GM04503 (cell line): ENCODE measurements at regions not wholly inside any gene's neighbourhood (a gene's known extent, or its start where the extent isn't known, plus 50 kb on each side); places are given as distances from the start of the nearest gene placed in this dataset.
"Not testable (repeated sequence)": the region's sequence is repeated elsewhere in the genome, so short reads cannot be mapped to it uniquely, and the experiment has no call there.

Source experiments
- DNase-seq: peaks from one replicate; pipeline ENCODE4 v3.0.0-alpha.2; 2012; ENCODE audit warnings: low read depth

- no peak for DNase-seq
Observed at GRCh38 chr1:30562559-30562958, 160.8 kb downstream of the MATN1 start.

GRCh38 chr1:30551603-30552002, 171.8 kb downstream of the MATN1 start:
- DNase-seq: no peak

- DNase-seq: no peak
Observed at GRCh38 chr1:30550365-30551220, 172.8 kb downstream of the MATN1 start.

GRCh38 chr1:30549872-30550271, 173.5 kb downstream of the MATN1 start:
- not testable (repeated sequence) for DNase-seq

- DNase-seq: no peak
Observed at GRCh38 chr1:30548294-30548693, 175.1 kb downstream of the MATN1 start.

- DNase-seq: not testable (repeated sequence)
Observed at GRCh38 chr1:30547326-30547725, 176.1 kb downstream of the MATN1 start.

DNA sequence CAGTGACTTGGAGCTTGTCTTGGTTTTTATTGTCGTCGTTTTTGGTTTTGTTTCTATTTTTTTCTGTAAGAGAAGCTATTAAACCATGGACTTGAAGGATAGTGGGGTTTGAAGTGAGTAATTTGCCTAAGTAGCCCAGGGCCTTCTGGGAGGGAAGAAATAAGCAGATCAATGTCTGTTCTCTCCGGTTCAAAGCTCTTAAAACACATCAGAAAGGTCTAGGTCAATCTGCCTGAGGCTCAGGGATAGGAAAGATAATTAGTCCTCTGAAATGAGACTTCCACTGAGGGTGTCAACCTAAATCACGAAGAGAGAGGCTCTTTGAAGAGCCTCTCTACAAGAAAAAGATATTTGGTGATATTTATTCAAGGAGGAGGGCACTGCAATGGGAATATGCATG, 178.0 kb downstream of the MATN1 start:
- no peak for DNase-seq

GRCh38 chr1:30541721-30542485, 181.5 kb downstream of the MATN1 start:
- DNase-seq: no peak

- DNase-seq: no peak
Observed at GRCh38 chr1:30540611-30541192, 182.7 kb downstream of the MATN1 start.

- no peak for DNase-seq
Observed at GRCh38 chr1:30539884-30540283, 183.5 kb downstream of the MATN1 start.

DNA sequence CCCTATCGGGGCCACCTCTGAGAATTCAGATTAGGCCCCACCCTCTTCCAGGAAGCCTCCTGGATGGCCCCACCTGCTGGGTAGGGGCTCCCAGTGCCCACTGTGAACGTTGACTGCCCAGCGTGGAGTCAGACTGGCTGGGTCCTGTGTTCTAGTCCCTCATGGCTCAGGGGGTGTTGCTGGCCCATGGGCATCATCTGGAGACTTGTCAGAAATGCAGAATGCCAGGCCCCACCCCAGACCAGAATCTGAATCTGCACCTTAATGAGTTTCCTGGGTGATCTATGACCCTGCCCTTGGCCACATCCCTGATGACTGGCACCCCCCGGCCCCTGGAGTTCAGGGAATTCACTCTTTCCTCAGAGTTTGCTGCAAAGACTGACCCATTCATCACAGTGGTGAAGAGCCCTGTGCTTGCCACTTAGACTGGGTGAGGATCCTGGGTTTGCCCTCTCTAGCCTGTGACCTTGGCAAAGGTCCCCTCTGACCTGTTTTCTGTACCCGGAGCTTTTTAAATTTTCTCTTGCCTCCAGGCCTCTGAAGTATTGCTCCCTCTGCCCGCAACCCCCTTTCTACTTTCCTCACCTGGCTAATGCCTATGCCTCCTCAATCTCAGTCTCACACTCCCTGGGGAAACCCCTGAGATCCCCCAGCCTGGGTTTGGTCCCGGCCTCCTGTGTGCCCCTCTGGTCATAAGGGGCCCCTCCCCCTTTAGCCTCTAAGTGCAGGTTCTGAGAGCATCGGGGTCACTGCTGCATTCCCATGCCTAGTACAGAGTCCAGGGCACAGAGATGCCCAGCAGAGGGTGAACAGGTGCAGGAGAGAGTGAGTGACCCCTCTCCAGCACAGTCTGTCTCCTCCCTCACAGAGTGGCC, 184.2 kb downstream of the MATN1 start:
- DNase-seq: no peak

- DNase-seq: no peak
Observed at GRCh38 chr1:30538226-30538992, 185.0 kb downstream of the MATN1 start.

DNA sequence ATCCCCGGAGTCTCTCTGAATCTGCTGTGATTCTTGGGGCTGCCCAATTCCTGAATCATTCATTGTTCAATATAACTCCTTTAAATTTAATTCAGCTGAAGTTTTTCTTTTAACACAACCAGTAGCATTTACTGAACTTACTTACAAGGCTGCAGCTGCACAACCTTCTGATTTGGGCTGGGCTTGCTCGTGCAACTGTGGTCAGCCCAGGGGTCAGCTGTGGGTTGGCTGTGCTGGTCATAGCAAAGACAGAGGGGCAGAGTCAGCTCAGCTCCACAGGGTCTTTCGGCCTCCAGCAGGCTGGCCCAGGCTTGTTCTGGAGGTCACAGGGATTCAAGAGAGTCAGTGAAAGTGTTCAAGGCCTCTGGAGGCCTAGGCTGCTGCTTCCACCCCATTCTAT, 186.1 kb downstream of the MATN1 start:
- DNase-seq: no peak

- no peak for DNase-seq
Observed at GRCh38 chr1:30536530-30536929, 186.9 kb downstream of the MATN1 start.

- DNase-seq: no peak
Observed at GRCh38 chr1:30535595-30536325, 187.6 kb downstream of the MATN1 start.

DNA sequence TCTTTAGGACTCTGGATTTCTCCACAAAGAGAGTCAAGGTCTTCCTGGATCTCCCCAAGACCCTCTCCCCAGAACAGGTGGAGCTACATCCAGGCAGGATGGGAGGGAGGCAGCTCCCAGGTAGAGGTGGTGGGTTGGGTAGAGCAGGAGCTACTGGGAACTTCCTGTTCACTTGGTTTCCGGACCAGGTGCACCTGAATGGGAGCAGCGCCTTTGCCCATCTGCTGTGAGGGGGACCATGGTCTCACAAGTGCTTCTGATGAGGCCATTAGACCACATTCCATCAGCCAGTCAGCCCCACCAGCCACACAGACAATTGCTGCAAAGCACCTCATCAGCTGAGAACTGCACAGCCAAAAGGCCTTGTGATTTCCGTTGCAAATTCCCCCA, 188.8 kb downstream of the MATN1 start:
- no peak for DNase-seq

- DNase-seq: no peak
Observed at GRCh38 chr1:30533796-30534550, 189.4 kb downstream of the MATN1 start.

GRCh38 chr1:30533141-30533540, 190.2 kb downstream of the MATN1 start:
- no peak for DNase-seq

- DNase-seq: no peak
Observed at GRCh38 chr1:30532621-30533020, 190.8 kb downstream of the MATN1 start.
